ENCODE measurements at regions not wholly inside any gene's neighbourhood (a gene's known extent, or its start where the extent isn't known, plus 50 kb on each side); places are given as distances from the start of the nearest gene placed in this dataset.
"Not testable (repeated sequence)": the region's sequence is repeated elsewhere in the genome, so short reads cannot be mapped to it uniquely, and the experiment has no call there.

- FAIRE-seq (no peak), ATAC-seq (no peak), DNase-seq (ENCODE audit: low read depth, low spot score) (no peak)
- H3K4me2 ChIP-seq (ENCODE audit: control insufficient read depth, insufficient read depth): no peak overlapping the region
- no peaks in the 10 kb centered on the region for H3K36me3 ChIP-seq (ENCODE audit: control insufficient read depth in 2 of 2, insufficient read depth in 2 of 2, low read length in 1 of 2)
- SMC1A ChIA-PET (ENCODE audit: uncharacterized antibody, unreplicated experiment): no interaction called here
- H4K20me1 ChIP-seq (ENCODE audit: control insufficient read depth, insufficient read depth): no peaks in the 10 kb centered on the region
- H3K9me3 ChIP-seq (replicated peaks; ENCODE audit: control insufficient read depth, insufficient read depth, low read length): no peaks in the 10 kb centered on the region
- H3K9ac ChIP-seq (ENCODE audit: control insufficient read depth, insufficient read depth, low read length): no peak overlapping the region
- H3K79me2 ChIP-seq (ENCODE audit: control insufficient read depth, insufficient read depth, low read length): no peaks in the 10 kb centered on the region
- POLR2A ChIA-PET: no interaction called here
- TF ChIP-seq BACH1 (IDR thresholded peaks at IDR 0.05; ENCODE audit: borderline replicate concordance) (no peak), E2F4 (IDR thresholded peaks at IDR 0.05; ENCODE audit: low read depth, low read length) (no peak), SPI1 (IDR thresholded peaks at IDR 0.05; ENCODE audit: borderline replicate concordance, insufficient read depth, low read depth, low read length) (no peak), TAF1 (IDR thresholded peaks at IDR 0.05; ENCODE audit: borderline replicate concordance, low read depth, low read length) (no peak), SMAD5 (IDR thresholded peaks at IDR 0.05; ENCODE audit: low read depth) (no peak), CEBPZ (IDR thresholded peaks at IDR 0.05; ENCODE audit: low read depth, low read length) (no peak), TCF12 (IDR thresholded peaks at IDR 0.05; ENCODE audit: low read depth, low read length) (no peak)
- H3K4me3 ChIP-seq: no peak overlapping the region
- in situ Hi-C loops (cut with MboI) (no loop called here), intact Hi-C loops (cut with micrococcal nuclease; ENCODE audit: unreplicated experiment) (no loop called here)
- WGBS (ENCODE audit: insufficient coverage, insufficient replicate concordance, low lambda C conversion rate, missing lambda C conversion rate): 5% methylated on average over 4 of the region's 4 CpGs
- BruUV-seq (replicated peaks): no TSS peak
- H3K27me3 ChIP-seq (replicated peaks in 1 of 2; ENCODE audit: control insufficient read depth in 2 of 2, insufficient read depth in 2 of 2, low read length in 1 of 2): no peaks in the 10 kb centered on the region
- H3K4me1 ChIP-seq (ENCODE audit: control insufficient read depth, insufficient read depth, low read length): no peaks in the 10 kb centered on the region
- H2AFZ ChIP-seq (ENCODE audit: control insufficient read depth, low read depth, low read length): no peak overlapping the region
- no peak overlapping the region for H3K27ac ChIP-seq (ENCODE audit: control insufficient read depth, insufficient read depth)
- RAD21 ChIA-PET (ENCODE audit: unreplicated experiment): no interaction called here
- CTCF ChIA-PET: interaction anchor here (0.7 kb wide), 1 partner anchor 221 kb away, joined by 3 read pairs; no protein-coding TSS in a partner anchor
These were observed 1024.8 kb downstream of the TLE1 start for GRCh38 chr9:80664327-80665210.

GRCh38 chr9:80659751-80660150 lies 1029.6 kb downstream of the TLE1 start:
- intact Hi-C loops (cut with micrococcal nuclease; ENCODE audit: unreplicated experiment); H3K9me3 ChIP-seq (replicated peaks; ENCODE audit: control insufficient read depth, insufficient read depth, low read length); FAIRE-seq; H3K4me2 ChIP-seq (ENCODE audit: control insufficient read depth, insufficient read depth); CTCF ChIA-PET; H2AFZ ChIP-seq (ENCODE audit: control insufficient read depth, low read depth, low read length); ATAC-seq; H3K9ac ChIP-seq (ENCODE audit: control insufficient read depth, insufficient read depth, low read length); POLR2A ChIA-PET; H3K27me3 ChIP-seq (replicated peaks in 1 of 2; ENCODE audit: control insufficient read depth in 2 of 2, insufficient read depth in 2 of 2, low read length in 1 of 2); SMC1A ChIA-PET (ENCODE audit: uncharacterized antibody, unreplicated experiment); H4K20me1 ChIP-seq (ENCODE audit: control insufficient read depth, insufficient read depth); H3K4me3 ChIP-seq; DNase-seq (ENCODE audit: low read depth, low spot score); H3K79me2 ChIP-seq (ENCODE audit: control insufficient read depth, insufficient read depth, low read length); in situ Hi-C loops (cut with MboI); RAD21 ChIA-PET (ENCODE audit: unreplicated experiment); H3K36me3 ChIP-seq (ENCODE audit: control insufficient read depth in 2 of 2, insufficient read depth in 2 of 2, low read length in 1 of 2); H3K27ac ChIP-seq (ENCODE audit: control insufficient read depth, insufficient read depth); BruUV-seq (replicated peaks); H3K4me1 ChIP-seq (ENCODE audit: control insufficient read depth, insufficient read depth, low read length): not testable (repeated sequence)
- WGBS (ENCODE audit: insufficient coverage, insufficient replicate concordance, low lambda C conversion rate, missing lambda C conversion rate): 63% methylated on average over 24 of the region's 26 CpGs

All from GM12878 (cell line).